HepG2 (cell line): ENCODE measurements at regions not wholly inside any gene's neighbourhood (a gene's known extent, or its start where the extent isn't known, plus 50 kb on each side); places are given as distances from the start of the nearest gene placed in this dataset.

Experiments
- MED13 ChIP-seq: sonication (generic); formaldehyde crosslinking; IDR thresholded peaks from 2 replicates; pipeline ENCODE4 v1.5.0; 2020; ENCODE audit warnings: missing genetic modification reagents
- ZSCAN30 ChIP-seq: sonication (generic); formaldehyde crosslinking; IDR thresholded peaks from 2 replicates; pipeline ENCODE4 v1.5.0; 2020; ENCODE audit warnings: mild to moderate bottlenecking, missing genetic modification reagents
- TF ChIP-seq, protein P1 (sequence below): sonication (generic); formaldehyde crosslinking; IDR thresholded peaks from 2 replicates; pipeline ENCODE4 v1.5.0; 2020; ENCODE audit warnings: mild to moderate bottlenecking, missing genetic modification reagents

DNA sequence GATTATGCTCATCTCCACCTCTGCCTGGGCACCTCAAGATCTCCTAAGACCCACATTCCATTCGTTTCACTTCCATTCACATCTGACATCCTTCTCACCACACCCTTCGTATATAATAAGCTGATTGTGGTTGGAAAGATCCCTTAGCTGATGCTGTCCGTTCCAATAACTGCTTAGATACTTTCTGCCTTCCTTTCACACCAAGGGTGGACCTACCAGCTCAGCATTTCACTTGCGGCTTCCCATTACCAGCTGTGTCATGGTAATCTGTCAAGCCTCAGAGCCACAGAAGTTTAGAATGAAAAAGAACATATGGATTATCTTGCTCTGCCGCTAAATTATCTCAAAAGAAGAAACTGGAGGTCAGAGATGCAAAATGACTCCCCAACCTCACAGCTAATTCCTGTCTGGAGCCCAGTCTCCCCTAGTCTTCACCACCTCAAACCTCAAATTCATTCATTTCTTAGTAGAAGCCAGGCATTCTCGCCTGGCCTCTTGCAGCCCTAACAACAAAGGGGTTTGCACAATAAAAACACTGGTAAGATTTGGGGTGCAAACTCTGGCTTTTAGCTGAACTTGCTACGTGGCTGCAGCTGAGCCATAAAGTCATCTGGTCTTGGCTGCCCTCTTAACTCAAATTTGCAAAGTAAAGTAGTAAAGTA is 182.8 kb upstream of the HS3ST3A1 start:
- TF ChIP-seq, protein P1, sequence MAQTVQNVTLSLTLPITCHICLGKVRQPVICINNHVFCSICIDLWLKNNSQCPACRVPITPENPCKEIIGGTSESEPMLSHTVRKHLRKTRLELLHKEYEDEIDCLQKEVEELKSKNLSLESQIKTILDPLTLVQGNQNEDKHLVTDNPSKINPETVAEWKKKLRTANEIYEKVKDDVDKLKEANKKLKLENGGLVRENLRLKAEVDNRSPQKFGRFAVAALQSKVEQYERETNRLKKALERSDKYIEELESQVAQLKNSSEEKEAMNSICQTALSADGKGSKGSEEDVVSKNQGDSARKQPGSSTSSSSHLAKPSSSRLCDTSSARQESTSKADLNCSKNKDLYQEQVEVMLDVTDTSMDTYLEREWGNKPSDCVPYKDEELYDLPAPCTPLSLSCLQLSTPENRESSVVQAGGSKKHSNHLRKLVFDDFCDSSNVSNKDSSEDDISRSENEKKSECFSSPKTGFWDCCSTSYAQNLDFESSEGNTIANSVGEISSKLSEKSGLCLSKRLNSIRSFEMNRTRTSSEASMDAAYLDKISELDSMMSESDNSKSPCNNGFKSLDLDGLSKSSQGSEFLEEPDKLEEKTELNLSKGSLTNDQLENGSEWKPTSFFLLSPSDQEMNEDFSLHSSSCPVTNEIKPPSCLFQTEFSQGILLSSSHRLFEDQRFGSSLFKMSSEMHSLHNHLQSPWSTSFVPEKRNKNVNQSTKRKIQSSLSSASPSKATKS (CRISPR knock-in tag): no peak
- no peak for TF ChIP-seq MED13
- no peak for TF ChIP-seq ZSCAN30 (CRISPR knock-in tag)
